ENCODE measurements at regions not wholly inside any gene's neighbourhood (a gene's known extent, or its start where the extent isn't known, plus 50 kb on each side); places are given as distances from the start of the nearest gene placed in this dataset.

- DNase-seq: no peak
Measured at GRCh38 chr16:35516971-35517370, 2057.6 kb downstream of the TP53TG3F start.

GRCh38 chr16:35523991-35524390, 2064.6 kb downstream of the TP53TG3F start:
- DNase-seq: no peak

GRCh38 chr16:35525979-35526590, 2066.7 kb downstream of the TP53TG3F start:
- no peak for DNase-seq

GRCh38 chr16:35532576-35532975, 2073.2 kb downstream of the TP53TG3F start:
- no peak for DNase-seq

DNA sequence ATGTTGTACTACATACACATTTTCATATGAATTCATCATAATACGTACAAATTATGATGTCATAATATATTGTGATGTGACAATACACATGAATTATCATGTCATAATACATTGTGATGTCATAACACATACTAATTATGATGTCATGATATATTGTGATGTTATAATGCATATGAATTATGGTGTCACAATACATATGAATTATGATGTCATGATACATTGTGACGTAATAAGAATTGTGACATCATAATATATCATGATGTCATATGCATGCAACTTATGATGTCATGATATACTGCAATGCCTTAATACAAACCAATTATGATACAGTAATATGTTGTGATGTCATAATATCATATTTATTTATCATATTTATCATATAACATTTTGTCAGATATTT, 2074.3 kb downstream of the TP53TG3F start:
- no peak for DNase-seq

- DNase-seq: no peak
Measured at GRCh38 chr16:35543486-35543885, 2084.1 kb downstream of the TP53TG3F start.

- DNase-seq: no peak
Measured at GRCh38 chr16:35552763-35553162, 2093.4 kb downstream of the TP53TG3F start.

DNA sequence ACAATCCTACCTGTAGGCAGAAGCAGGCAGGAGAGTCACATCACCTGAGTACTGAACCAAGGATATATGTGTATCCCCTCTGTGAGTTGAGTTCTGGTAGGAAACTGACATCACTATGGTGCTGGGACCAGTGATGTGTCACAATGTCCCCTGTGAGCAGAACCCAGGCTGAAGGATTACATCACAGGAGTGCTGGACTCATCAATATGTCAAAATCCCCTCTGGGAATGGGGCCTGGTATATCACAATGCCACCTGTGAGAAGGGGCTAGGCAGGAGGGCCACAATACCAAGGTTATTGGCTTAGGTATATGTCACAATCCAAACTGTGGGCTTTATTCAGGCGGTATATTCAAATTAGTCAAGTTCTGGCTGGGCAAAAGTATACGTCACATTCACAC, 2098.3 kb downstream of the TP53TG3F start:
- DNase-seq: no peak

GRCh38 chr16:35559911-35560636, 2100.7 kb downstream of the TP53TG3F start:
- no peak for DNase-seq

- DNase-seq: no peak
Measured at GRCh38 chr16:35560637-35560984, 2101.2 kb downstream of the TP53TG3F start.

- no peak for DNase-seq
Measured at GRCh38 chr16:35561346-35561745, 2101.9 kb downstream of the TP53TG3F start.

GRCh38 chr16:35562471-35562870, 2103.1 kb downstream of the TP53TG3F start:
- DNase-seq: no peak

DNA sequence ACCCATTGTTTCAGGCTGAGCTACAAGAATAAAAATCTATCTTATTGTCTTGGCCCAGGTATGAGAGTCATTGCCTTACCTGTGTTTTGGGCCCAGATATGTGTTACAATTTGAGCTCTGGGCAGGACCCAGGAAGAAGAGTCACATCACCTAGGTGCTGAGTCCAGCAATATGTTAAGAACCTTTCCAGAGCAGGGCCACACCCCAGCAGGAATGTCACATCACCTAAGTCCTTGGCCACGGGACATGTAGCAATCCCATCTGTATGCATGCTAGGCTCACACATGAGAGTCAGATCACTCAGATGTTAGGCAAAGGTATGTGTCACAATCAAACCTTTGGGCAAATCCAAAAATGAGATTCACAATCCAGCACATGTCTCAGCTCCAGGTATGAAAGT, 2103.5 kb downstream of the TP53TG3F start:
- DNase-seq: no peak

DNA sequence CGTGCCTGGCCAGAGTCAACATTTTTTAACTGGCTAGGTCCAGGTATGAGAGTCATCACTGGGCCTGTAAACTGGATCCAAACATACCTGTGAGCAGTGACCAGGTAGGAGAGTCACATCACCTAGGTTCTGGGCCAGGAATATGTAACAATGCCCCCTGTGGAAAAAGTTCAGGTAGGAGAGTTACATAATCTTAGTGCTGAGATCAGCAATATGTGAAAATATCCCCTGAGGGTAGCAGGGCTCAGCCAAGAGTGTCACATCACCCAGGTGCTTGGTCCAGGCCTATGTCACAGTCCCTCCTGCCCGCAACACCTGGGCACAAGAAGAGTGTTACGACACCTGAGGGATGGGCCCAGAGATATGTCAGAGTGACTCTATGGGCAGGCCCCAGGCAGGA, 2104.7 kb downstream of the TP53TG3F start:
- DNase-seq: no peak

GRCh38 chr16:35564889-35565288, 2105.5 kb downstream of the TP53TG3F start:
- no peak for DNase-seq

DNA sequence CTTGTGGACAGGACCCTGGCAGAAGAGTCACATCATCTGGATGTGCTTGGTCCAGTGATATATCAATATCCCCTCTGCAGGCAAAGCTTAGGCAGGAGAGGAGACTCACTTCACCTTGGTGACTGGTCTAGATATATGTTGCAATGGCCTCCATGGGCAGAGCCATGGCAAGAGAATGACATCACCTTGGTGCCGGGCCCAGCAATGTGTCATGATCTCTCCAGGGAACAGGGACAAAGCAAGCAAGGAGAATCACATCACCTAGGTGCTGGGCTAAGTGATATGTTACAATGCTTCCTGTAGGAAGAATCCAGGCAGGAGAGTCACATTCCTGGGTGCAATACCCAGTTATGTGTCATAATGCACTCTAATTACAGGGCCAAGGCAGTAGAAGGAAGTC, 2106.2 kb downstream of the TP53TG3F start:
- no peak for DNase-seq

GRCh38 chr16:35569413-35569812, 2110.0 kb downstream of the TP53TG3F start:
- DNase-seq: no peak

GRCh38 chr16:35570946-35571345, 2111.5 kb downstream of the TP53TG3F start:
- DNase-seq: no peak

DNA sequence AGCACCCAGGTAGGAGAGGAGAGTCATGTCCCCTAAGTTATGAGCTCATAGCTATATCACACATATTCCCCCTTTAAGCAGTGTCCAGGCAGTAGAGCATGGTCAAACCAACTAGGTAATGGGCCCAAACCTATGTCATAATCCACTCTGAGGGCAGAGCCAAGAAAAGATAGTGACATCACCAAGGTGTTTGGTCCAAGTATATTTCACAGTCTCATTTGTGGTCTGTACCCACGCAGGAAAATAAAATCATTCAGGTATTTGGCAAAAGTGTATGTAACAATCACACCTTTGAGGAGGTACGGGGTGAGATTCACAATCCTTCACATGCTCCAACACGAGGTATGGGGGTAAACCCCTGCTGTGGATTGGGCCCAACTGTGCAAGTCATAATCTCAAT, 2112.8 kb downstream of the TP53TG3F start:
- no peak for DNase-seq

- DNase-seq: no peak
Measured at GRCh38 chr16:35573407-35573806, 2114.0 kb downstream of the TP53TG3F start.

GRCh38 chr16:35574011-35574410, 2114.6 kb downstream of the TP53TG3F start:
- no peak for DNase-seq

GRCh38 chr16:35574454-35575431, 2115.3 kb downstream of the TP53TG3F start:
- no peak for DNase-seq

DNA sequence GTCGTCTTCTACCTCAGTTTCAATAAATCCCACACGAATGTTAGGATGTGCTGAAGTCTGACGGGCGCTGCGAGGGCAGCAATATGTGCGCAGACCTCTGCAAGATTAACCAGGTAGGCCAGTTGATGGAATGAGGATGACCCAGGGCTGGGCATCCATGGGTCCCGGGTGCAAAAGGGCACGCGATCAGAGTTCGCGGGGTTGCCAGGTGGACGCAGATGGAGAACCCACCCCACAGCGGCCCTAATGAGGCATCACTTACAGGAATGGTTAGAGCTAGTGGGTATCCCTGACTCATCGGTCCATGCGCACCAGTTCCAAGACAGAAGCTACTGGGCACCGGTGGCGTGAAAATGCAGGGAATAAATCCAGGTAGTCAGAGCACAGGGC, 2116.0 kb downstream of the TP53TG3F start:
- DNase-seq: no peak

DNA sequence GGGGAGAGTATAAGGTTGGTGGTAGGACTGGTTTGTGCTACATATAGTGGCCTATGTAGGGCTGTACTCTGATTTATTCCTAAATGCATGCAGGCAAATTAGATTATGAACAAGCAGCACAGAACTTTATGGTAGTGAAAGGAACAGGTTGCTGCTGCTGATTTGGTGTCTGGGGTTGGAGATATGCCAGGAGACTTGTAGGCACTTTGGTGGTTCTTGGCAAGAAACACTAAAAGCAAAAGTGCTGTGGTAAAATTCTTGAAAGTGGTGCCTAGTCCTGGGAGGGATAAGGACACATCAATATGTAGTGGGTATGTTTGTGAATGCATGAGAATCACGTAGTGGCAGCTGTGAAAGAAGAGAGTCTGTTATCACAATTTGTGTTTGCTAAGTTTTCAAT, 2126.0 kb downstream of the TP53TG3F start:
- no peak for DNase-seq

All from COR-L47 (cell line).